ENCODE measurements at regions not wholly inside any gene's neighbourhood (a gene's known extent, or its start where the extent isn't known, plus 50 kb on each side); places are given as distances from the start of the nearest gene placed in this dataset.
"Not testable (repeated sequence)": the region's sequence is repeated elsewhere in the genome, so short reads cannot be mapped to it uniquely, and the experiment has no call there.

GRCh38 chr2:63740020-63740419, 101.7 kb upstream of the UGP2 start:
- no peak for DNase-seq
- TF ChIP-seq GATA1 (IDR thresholded peaks at IDR 0.05; ENCODE audit: low read depth, low read length): no peak
- no peak for TF ChIP-seq POLR2A (IDR thresholded peaks at IDR 0.05; ENCODE audit: low read length)

- no peak for DNase-seq
- TF ChIP-seq GATA1 (IDR thresholded peaks at IDR 0.05; ENCODE audit: low read depth, low read length): no peak
Measured at GRCh38 chr2:63740943-63741342, 100.8 kb upstream of the UGP2 start.

- TF ChIP-seq GATA1 (IDR thresholded peaks at IDR 0.05; ENCODE audit: low read depth, low read length): no peak
- TF ChIP-seq POLR2A (IDR thresholded peaks at IDR 0.05; ENCODE audit: low read length): no peak
- no peak for DNase-seq
Measured at GRCh38 chr2:63741884-63742579, 99.7 kb upstream of the UGP2 start.

GRCh38 chr2:63742580-63742976, 99.1 kb upstream of the UGP2 start:
- DNase-seq: no peak
- TF ChIP-seq POLR2A (IDR thresholded peaks at IDR 0.05; ENCODE audit: low read length) (no peak), GATA1 (IDR thresholded peaks at IDR 0.05; ENCODE audit: low read depth, low read length) (no peak)

- DNase-seq: no peak
- TF ChIP-seq POLR2A (IDR thresholded peaks at IDR 0.05; ENCODE audit: low read length): no peak
- TF ChIP-seq GATA1 (IDR thresholded peaks at IDR 0.05; ENCODE audit: low read depth, low read length): no peak
Measured at GRCh38 chr2:63743170-63743981, 98.3 kb upstream of the UGP2 start.

GRCh38 chr2:63743982-63744966, 97.4 kb upstream of the UGP2 start:
- no peak for TF ChIP-seq POLR2A (IDR thresholded peaks at IDR 0.05; ENCODE audit: low read length)
- TF ChIP-seq GATA1 (IDR thresholded peaks at IDR 0.05; ENCODE audit: low read depth, low read length): no peak
- no peak for DNase-seq

- not testable (repeated sequence) for DNase-seq
Measured at GRCh38 chr2:63746548-63746947, 95.1 kb upstream of the UGP2 start.

- no peak for DNase-seq
- no peak for TF ChIP-seq POLR2A (IDR thresholded peaks at IDR 0.05; ENCODE audit: low read length)
- no peak for TF ChIP-seq GATA1 (IDR thresholded peaks at IDR 0.05; ENCODE audit: low read depth, low read length)
Measured at GRCh38 chr2:63751901-63752300, 89.8 kb upstream of the UGP2 start.

- DNase-seq: no peak
Measured at GRCh38 chr2:63755216-63755615, 86.5 kb upstream of the UGP2 start.

GRCh38 chr2:63755965-63756364, 85.7 kb upstream of the UGP2 start:
- no peak for DNase-seq
- TF ChIP-seq POLR2A (IDR thresholded peaks at IDR 0.05; ENCODE audit: low read length) (no peak), GATA1 (IDR thresholded peaks at IDR 0.05; ENCODE audit: low read depth, low read length) (no peak)

More at GRCh38 chr2:63755216-63755615, 86.5 kb upstream of the UGP2 start:
- TF ChIP-seq GATA1 (IDR thresholded peaks at IDR 0.05; ENCODE audit: low read depth, low read length) (no peak), POLR2A (IDR thresholded peaks at IDR 0.05; ENCODE audit: low read length) (no peak)

- TF ChIP-seq GATA1 (IDR thresholded peaks at IDR 0.05; ENCODE audit: low read depth, low read length): no peak
- no peak for TF ChIP-seq POLR2A (IDR thresholded peaks at IDR 0.05; ENCODE audit: low read length)
- no peak for DNase-seq
Measured at GRCh38 chr2:63763391-63763941, 78.2 kb upstream of the UGP2 start.

- no peak for TF ChIP-seq POLR2A (IDR thresholded peaks at IDR 0.05; ENCODE audit: low read length)
- no peak for DNase-seq
Measured at GRCh38 chr2:63764630-63765029, 77.1 kb upstream of the UGP2 start.

GRCh38 chr2:63765117-63765516, 76.6 kb upstream of the UGP2 start:
- no peak for DNase-seq
- no peak for TF ChIP-seq POLR2A (IDR thresholded peaks at IDR 0.05; ENCODE audit: low read length)
- no peak for TF ChIP-seq GATA1 (IDR thresholded peaks at IDR 0.05; ENCODE audit: low read depth, low read length)

- no peak for TF ChIP-seq POLR2A (IDR thresholded peaks at IDR 0.05; ENCODE audit: low read length)
- no peak for TF ChIP-seq GATA1 (IDR thresholded peaks at IDR 0.05; ENCODE audit: low read depth, low read length)
- DNase-seq: no peak
Measured at GRCh38 chr2:63767307-63767706, 74.4 kb upstream of the UGP2 start.
